GM20431 (cell line): ENCODE measurements at regions not wholly inside any gene's neighbourhood (a gene's known extent, or its start where the extent isn't known, plus 50 kb on each side); places are given as distances from the start of the nearest gene placed in this dataset.

Experiments used
- in situ Hi-C: fragments of 300-500 bp; cut with MseI, MboI; formaldehyde crosslinking; loops from one replicate; pipeline ENCODE4 v1.15.0; 2020; ENCODE audit warnings: low sequenced_read_pairs; ENCODE audit not compliant: unreplicated experiment

GRCh38 chr7:88700725-88701124, 58.8 kb upstream of the ZNF804B start:
- in situ Hi-C loops, result no loop called here

GRCh38 chr7:88694207-88694606, 65.3 kb upstream of the ZNF804B start:
- in situ Hi-C loops, result no loop called here

DNA sequence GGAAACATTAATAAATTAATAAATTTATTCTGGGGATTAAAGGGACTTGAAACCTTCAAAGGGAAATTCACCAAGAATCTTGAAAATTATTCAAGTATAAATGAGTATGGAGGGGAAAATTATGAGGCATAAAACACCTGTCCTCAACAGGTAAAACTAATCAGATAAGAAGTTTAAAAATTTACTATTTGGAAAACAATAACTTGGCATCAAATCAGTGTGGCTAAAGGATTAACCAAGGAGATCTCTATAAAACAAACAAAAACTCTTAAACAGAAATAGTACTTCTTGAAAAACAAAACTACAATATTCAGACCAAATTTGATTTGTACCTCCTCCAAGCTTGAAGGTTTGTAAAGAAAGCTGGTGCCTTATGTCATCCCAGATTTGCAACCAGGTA, 66.4 kb upstream of the ZNF804B start:
- in situ Hi-C loops, result no loop called here

DNA sequence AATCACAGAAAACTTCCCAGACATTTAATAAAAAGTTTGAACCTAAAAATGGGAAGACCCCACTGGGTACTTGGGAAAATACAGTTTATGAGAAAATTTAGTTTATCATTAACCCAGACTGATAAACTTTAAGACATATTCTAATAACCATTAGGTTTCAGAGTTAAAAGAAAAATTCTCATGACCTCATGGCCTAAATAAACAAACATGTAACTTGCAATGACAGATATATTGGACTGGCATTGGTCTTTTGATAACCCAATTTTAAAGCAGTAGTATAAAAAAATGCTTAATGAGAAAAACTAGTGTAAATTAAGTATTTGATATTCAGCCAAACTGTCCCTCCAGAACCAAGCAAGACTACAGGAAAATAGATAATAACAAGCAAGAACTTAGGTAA, 67.0 kb upstream of the ZNF804B start:
- in situ Hi-C loops, result no loop called here

DNA sequence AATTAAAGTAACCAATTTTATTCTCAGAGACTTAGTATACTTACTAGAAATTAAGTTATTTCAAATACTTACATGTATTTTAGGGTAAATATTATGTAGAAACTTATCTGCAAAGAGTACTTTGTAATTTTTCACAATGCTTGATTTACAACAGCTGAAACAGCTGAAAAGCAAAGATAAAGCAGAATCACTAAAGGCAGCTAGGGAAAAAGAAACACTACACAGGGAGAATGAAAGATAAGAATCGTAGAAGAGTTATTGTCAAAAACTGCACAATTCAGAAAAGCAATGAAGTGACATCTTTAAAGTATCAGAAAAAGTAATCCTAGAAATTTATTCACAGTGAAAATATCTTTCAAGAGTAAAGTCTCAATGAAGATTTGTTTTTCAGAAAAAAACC, 69.7 kb upstream of the ZNF804B start:
- in situ Hi-C loops, result no loop called here

GRCh38 chr7:88688222-88688621, 71.3 kb upstream of the ZNF804B start:
- in situ Hi-C loops, result no loop called here

DNA sequence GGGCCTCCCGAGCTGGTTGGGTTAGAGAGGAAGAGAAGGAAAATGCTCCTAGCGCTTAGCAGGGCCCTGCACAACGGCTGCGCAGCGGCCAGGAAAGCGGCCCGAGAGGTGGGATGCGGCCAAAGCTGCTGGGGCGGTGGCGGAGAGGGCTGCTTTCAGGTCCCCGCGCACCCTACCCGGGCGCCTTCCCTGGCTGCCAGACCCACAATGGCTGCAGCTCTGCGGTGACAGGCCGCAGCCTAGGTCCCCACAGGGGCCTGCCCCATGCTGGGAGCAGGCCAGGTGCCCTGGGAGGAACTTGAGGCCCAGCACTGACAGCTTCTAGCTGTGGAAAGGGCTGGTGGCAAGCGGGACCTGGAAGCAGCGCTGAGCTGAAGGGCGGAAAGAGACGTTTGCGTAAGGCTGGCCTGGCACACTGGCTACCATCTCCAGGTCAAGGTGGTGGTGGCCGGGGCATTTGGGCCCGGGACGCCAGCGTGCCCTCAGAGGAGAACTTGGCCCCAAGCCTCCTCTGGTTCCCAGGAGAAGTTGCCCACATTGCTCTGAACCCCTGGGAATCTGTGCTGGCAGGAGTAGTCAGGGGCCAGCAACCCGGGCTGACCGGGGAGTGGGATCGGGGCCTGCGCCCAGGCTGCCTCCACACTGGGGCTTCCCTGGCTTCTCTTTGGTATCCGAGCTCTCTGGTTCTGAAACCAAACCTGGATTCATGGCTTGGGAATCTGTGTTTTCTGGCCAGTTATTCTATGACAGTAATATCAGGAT, 72.9 kb upstream of the ZNF804B start:
- in situ Hi-C loops, result no loop called here

GRCh38 chr7:88681682-88682081, 77.8 kb upstream of the ZNF804B start:
- in situ Hi-C loops, result no loop called here

DNA sequence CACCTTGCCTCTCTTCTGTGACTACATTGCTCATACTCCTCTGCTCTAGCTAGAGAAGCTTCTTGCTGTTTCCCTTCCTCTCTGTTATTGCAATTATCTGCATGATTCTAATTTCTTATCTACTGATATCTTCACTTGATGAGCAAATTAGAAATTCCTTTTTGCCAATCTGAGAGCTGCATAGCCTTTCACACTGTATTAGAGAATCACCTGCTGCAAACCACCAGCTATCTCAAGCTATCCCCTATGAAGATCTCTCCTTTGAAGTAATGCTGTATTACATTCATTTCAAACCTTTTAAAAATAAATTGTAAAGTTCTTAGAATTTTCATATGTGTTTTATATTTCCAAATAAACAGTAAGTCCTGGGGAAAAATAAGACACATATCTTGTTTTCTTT, 89.0 kb upstream of the ZNF804B start:
- in situ Hi-C loops, result no loop called here

- in situ Hi-C loops, result no loop called here
Observed at GRCh38 chr7:88669913-88670312, 89.6 kb upstream of the ZNF804B start.

DNA sequence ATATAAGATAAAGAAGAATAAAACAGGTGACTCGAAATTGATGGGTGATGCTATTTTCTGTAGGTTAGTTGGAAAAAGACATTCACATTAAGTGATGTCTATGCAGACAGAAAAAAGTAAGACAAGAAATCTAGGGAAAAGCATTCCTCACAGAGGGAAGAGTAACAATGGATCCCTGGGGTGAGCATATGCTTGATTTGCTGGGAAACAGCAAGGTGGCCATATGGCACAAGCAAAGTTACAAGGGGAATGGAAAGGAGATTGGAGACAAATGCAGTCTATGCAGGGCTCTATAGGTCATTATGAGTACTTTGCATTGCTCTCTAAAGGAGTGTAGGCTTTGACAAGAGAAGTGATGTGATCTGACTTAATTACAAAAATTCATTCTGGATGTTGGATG, 90.9 kb upstream of the ZNF804B start:
- in situ Hi-C loops, result no loop called here

DNA sequence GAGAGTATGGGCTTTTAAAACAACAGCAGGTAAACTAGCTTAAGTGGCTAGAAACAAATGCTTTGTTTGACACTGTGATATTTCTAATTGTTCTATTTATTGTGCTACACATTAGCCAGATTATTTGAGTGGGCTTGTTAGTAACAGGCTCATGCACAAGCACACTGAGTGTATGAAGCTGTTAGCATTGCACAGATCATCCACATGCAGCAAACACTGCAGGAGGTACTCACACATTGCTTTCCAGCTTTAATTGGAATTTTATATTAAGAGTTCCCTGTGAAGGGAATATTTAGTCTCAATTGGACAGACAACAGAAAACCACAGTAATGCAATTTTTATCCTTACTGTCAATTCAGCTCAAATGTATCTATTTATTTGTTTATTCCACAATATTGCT, 92.9 kb upstream of the ZNF804B start:
- in situ Hi-C loops, result no loop called here

- in situ Hi-C loops, result no loop called here
Observed at GRCh38 chr7:88665892-88666514, 93.5 kb upstream of the ZNF804B start.

DNA sequence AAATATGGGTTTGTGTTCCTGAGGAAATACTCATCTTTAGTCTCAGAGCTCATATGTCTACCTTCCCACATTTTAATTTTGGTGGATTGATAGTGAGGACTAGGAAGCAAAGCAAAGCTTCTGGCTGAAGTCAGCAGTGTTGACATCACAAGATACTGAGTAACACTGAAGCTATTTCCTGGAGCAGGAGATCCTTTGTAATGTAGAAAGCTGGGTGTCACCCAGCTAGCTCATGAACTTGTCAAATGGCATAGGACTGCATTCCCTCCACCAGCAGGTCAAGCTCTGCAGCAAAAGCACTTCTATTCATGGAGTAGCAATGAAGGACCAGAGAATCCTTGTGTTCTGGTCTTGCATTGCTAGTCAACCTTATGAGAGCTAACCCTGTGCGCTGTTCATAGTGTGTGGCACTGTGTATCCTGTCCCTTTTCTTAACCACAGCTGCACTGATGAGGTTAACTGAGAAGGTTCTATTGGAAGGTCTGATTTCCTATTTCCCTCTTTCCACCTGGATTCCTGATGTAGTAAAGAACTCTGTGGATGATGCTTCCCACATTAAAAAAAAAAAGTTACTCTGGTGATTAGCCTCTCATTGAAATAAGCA, 94.8 kb upstream of the ZNF804B start:
- in situ Hi-C loops, result no loop called here

GRCh38 chr7:88661921-88662320, 97.6 kb upstream of the ZNF804B start:
- in situ Hi-C loops, result no loop called here

DNA sequence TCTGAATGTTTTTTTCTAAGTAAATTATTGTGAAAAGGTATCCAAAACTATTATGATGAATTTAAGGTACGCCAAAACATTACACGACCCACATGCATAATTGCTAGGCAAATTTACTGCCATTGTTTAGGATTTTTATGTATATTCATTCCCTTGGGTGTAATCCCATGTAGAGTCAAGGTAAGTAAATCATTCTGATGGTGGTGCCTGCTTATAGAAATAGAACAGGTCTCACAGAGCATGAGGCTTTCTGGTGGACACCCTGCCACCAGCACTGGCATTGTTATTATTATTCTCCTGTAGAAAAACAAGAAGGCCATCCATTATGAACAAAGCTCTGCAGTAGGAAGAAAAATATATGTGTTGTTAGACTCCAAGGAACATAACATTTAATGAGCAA, 111.7 kb upstream of the ZNF804B start:
- in situ Hi-C loops, result no loop called here

- in situ Hi-C loops, result no loop called here
Observed at GRCh38 chr7:88638583-88638982, 120.9 kb upstream of the ZNF804B start.

GRCh38 chr7:88637795-88638194, 121.7 kb upstream of the ZNF804B start:
- in situ Hi-C loops, result no loop called here

GRCh38 chr7:88635149-88635548, 124.4 kb upstream of the ZNF804B start:
- in situ Hi-C loops, result no loop called here

- in situ Hi-C loops, result no loop called here
Observed at GRCh38 chr7:88629559-88629958, 129.9 kb upstream of the ZNF804B start.

- in situ Hi-C loops, result no loop called here
Observed at GRCh38 chr7:88628363-88629085, 131.0 kb upstream of the ZNF804B start.
